GM18861 (cell line): ENCODE measurements at regions not wholly inside any gene's neighbourhood (a gene's known extent, or its start where the extent isn't known, plus 50 kb on each side); places are given as distances from the start of the nearest gene placed in this dataset.

Source experiments
- ATAC-seq: cut with Tn5 transposase; IDR thresholded peaks from one replicate; pipeline ENCODE4 v1.9.1; 2021; ENCODE audit not compliant: unreplicated experiment

GRCh38 chr2:43039376-43040080 is 186.9 kb downstream of the ZFP36L2 start:
- ATAC-seq = no peak

- no peak for ATAC-seq
Measured at GRCh38 chr2:43038696-43039094, 187.7 kb downstream of the ZFP36L2 start.

- no peak for ATAC-seq
Measured at GRCh38 chr2:43038034-43038695, 188.2 kb downstream of the ZFP36L2 start.

- ATAC-seq = no peak
Measured at GRCh38 chr2:43035922-43036321, 190.5 kb downstream of the ZFP36L2 start.

- ATAC-seq = no peak
Measured at GRCh38 chr2:43034921-43035320, 191.5 kb downstream of the ZFP36L2 start.

- no peak for ATAC-seq
Measured at GRCh38 chr2:43034242-43034619, 192.2 kb downstream of the ZFP36L2 start.

- no peak for ATAC-seq
Measured at GRCh38 chr2:43033466-43034241, 192.8 kb downstream of the ZFP36L2 start.

GRCh38 chr2:43033016-43033270 is 193.5 kb downstream of the ZFP36L2 start:
- no peak for ATAC-seq

GRCh38 chr2:43032213-43033015 is 194.0 kb downstream of the ZFP36L2 start:
- ATAC-seq = no peak

- no peak for ATAC-seq
Measured at GRCh38 chr2:43031471-43032212, 194.8 kb downstream of the ZFP36L2 start.

GRCh38 chr2:43030551-43031307 is 195.7 kb downstream of the ZFP36L2 start:
- no peak for ATAC-seq

- ATAC-seq = no peak
Measured at GRCh38 chr2:43029186-43029585, 197.2 kb downstream of the ZFP36L2 start.

GRCh38 chr2:43028188-43028587 is 198.2 kb downstream of the ZFP36L2 start:
- no peak for ATAC-seq

GRCh38 chr2:43027097-43027873 is 199.1 kb downstream of the ZFP36L2 start:
- no peak for ATAC-seq

- no peak for ATAC-seq
Measured at GRCh38 chr2:43026426-43027096, 199.8 kb downstream of the ZFP36L2 start.

- no peak for ATAC-seq
Measured at GRCh38 chr2:43025709-43026295, 200.6 kb downstream of the ZFP36L2 start.

GRCh38 chr2:43024515-43025011 is 201.8 kb downstream of the ZFP36L2 start:
- ATAC-seq = no peak
